Middle frontal gyrus (tissue), 1 donor: ENCODE measurements at regions not wholly inside any gene's neighbourhood (a gene's known extent, or its start where the extent isn't known, plus 50 kb on each side); places are given as distances from the start of the nearest gene placed in this dataset.

Experiments used
- DNase-seq: peaks from one replicate; pipeline ENCODE4 v3.0.0-alpha.2; 2015; ENCODE audit warnings: low spot score; ENCODE audit errors: extremely low spot score

DNA sequence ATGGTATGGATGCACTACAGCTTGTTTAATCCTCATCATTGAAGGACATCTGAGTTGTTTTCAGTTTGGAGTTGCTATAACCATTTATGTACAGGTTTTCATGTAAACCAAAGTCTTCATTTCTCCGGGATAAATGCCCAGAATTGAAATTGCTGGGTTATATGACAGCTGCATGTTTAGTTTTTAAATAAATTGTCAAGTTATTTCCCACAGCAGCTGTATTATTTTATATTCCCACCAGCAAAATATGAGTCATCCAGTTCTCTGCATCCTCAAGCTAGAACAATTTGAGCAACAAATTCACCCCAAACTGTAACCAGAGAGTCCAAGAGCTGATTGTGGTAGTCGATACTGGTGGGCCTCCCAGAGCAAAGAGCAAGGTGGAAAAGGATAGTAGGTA, 125.6 kb upstream of the PRNP start:
- no peak for DNase-seq

DNA sequence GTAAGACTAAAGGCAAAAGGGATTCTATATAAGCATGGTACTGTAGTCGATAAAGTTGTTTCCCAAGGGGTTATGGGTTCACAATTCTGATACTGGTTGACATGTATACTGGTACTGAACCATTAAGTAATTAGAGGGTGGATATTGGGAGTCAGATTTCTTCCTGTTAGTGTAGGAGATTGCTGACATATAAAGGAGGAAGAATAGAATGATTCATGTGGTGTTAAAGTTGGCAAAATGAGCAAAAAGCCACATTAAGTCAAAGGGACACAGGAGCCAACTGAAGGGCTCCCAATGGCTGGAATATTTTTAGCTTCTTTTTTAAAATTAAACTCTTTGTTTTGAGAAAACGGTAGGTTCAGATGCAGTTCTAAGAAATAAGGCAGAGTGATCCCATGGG, 126.3 kb upstream of the PRNP start:
- DNase-seq, result no peak

DNA sequence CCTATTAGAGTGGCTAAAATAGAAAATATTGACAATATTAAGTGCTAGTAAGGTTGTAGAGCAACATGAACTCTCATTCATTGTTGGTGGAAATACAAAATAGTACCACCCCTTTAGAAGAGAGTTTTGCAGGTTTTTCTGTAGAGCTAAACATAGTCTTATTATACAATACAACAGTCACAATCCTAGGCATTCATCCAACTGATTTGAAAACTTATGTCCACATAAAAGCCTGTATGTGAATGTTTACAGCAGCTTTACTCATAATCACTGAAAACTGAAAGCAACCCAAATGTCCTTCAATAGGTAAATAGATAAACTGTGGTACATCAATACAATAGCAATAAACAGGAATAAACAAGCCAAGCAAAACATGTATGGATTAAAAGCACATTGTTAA, 127.2 kb upstream of the PRNP start:
- no peak for DNase-seq

DNA sequence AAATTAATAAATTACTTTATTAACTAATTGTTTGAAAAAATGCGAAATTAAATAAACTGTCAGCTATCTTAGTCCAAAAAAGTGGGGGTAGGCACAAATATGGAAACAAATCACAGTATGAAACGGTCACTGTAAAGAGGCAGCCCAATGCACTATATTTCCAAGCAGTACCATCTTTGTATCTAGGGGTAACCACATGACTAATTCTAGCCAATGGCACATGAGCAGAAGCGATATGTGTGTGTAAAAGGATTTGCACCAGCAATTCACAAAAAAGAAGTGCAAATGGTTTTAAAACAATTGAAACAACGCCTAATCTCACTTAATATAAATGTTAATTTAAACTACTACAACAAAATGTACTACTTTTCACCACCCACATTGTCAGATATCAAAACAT, 129.5 kb upstream of the PRNP start:
- DNase-seq, result no peak

DNA sequence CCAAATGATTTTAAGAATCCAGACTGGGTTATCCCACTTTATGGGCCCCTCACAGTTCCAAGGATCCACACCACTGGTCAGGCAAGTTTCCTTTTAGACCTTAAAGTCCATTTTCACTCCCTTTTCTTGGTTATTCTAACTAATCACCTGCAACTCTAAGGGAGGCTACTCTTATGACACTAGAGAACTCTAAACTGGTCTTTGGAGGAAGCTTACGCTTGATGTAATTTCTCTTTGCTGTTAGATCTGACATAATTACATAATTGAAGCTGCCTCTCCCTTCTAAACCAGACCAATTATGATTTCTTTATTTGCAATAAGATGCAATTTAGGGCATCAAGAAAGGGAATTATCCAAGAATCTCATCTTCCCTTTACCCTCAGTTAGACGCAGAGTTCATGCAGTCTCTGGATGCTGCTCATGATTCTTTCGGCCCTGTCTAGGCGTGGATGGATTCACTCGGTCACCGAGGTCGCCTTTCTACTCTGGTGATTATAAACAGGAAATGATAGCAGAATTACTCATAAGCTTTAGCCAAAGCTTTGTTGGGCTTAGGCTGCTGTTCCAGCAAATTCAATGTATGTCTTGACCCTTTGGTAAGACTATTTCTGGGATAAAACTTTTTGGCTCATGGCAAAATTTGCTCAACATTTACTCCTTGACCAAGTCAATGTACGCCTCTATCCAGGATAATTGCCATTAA, 130.9 kb upstream of the PRNP start:
- DNase-seq, result no peak

DNA sequence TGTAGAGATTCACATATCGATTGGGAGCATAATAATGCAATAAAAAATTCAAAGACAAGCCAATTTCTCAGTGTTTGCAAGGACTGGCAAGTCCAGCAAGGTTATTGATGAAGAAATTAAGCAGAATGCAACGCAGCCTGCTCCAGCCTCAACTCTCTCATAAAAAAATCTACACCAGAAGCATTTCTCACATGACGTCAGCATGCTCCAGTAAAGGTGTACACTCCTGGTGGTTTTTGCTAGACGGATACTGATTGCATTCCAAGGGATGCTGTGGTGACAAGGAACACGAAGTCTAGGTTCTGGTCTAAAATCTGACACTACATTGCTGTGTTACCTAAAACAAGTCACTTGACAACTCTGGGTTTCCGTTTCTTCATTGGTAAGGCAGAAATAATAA, 131.9 kb upstream of the PRNP start:
- no peak for DNase-seq

DNA sequence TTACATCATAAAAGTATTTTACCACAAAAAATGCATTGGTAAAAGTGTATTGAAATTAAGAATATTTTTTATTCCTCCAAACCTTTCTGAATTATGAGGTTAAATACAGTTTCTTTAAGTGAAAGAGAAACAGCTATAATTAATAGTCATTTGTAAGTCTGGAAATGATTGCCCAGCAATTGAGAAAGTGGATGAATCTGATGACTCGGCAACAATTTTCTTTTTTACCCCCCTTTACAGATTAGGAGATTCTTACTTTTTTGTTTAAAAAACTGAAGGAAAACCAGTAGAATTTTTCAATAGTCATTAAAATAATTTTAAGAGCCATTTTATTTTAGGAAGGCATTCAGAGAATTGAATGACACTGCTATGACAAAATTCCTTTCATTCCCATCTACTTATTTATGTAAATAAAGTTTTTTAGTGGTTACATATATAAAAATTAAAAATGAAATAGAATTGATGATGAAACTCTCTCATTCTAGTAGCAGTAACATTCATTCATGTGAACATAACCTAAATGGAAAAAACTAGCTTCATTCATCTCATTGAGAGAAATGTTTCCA, 134.1 kb upstream of the PRNP start:
- no peak for DNase-seq

DNA sequence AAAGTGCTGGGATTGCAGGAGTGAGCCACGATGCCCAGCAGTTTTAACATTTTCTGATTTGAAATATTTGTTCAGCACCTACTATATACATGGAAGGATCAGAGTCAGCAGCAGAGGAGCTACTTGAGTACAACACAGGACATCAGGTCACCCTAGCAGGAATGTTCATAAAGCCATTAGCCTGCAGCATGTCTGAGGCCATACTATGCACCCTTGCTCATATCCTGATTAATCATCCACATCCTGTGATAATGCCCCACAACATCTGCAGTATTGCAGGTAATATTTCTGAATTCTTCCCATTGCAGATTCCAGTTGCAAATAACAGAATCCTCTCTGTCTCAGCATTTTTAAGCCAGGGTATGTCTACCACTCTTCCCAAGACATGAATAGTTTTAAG, 135.5 kb upstream of the PRNP start:
- no peak for DNase-seq

DNA sequence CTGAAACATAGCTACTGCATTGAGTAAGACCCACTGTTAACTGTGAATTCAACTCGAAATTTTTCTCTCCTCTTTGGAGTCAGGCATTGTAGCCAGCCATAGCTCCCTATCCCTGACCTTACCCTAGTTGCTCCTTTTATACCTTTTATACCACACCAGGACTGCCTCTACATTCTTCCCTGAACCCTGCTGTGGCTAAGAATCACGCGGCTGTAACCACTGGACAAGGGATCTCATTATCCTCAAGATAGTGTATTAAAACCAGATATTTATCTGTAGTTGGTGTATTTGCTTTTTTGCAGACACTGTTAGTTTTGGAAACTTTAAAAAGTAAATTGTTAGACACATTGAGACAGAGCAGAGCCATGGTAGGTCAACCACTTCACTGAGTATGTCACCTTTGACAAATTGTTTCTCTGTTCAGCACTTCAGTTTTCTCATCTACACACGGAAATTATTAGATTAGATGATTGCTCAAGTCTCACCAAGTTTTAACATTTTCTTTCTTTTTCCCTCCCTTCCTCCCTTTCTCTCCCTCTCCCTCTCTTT, 136.5 kb upstream of the PRNP start:
- no peak for DNase-seq

DNA sequence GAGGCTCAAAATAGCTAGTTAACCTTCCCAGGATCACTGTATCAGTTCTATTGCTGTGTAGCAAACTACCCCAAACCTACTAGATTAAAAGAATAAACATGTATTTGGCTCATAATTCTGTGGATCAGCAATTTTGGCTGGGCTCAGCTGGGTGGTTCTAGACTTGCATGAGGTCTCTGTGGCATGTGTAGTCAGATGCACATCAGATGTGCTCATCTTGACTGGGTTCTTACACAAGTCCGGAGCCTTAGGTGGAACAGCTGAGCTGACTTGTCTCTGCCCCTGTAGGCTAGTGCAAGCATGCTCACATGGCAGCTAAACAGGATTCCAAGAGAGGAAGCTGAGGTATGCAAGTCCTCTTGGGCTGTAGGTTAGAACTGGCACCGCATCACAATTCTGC, 137.7 kb upstream of the PRNP start:
- DNase-seq, result no peak

DNA sequence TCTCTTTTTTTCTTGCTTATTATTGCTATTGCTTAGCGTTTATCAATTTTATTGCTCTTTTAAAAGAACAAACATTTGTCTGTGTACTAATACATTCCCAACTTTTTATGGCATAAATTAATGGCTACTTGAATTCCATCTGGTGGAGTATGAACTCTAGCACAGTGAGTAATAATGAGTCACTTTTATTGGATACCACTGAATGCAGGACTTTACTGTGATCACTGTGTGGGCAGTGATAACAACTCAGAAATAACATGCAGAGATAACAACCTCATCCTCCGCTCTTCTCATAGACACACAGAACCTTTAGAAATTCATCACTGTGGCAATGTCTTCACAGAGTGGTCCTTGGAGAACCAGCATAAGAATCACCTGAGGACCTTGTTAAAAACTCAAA, 139.5 kb upstream of the PRNP start:
- no peak for DNase-seq

DNA sequence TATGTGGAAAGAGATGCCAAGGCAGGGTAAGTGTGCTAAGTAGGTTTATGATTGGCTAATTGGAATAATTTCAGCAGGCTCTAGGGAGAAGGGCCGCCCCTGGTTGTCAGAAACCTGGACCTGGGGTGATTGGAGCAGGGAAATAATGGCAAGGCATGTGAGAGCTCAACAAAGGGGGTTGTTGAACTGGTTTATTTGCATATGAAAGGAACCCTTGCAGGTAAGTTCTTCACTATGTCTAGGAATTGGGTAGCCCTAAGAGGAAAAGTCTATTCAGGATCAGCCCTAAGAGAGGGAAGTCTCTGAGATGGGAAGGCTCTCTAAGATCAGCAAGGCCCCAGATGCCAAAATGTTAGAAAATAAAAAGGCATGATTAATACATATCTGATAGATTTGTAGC, 139.9 kb upstream of the PRNP start:
- no peak for DNase-seq

DNA sequence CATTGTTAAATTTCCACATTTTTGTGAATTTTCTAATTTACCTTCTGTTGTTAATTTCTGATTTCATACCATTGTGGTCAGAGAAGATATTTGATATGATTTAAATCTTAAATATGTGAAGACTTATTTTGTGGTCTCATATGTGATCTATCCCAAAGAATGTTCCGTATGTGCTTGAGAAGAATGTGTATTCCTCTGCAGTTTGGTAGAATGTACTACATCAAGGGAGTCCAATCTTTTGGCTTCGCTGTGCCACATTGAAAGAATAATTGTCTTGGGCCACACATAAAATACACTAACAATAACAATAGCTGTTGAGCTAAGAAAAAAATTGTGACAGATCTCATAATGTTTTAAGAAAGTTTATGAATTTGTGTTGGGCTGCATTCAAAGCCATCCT, 140.7 kb upstream of the PRNP start:
- DNase-seq, result no peak

DNA sequence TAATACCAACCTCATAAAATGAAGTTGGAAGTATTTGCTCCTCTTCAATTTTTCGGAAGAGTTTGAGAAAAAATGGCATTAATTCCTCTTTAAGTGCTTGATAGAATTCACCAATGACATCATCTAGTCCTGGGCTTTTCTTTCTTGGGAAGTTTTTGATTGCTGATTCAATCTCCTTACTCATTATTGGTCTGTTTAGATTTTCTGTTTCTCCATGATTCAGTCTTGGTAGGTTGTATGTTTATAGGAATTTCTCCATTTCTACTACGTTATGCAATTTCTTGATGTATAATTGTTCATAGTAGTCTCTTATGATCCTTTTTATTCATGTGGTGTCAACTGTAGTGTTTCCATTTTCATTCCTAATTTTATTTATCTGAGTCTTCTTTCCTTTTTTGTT, 141.5 kb upstream of the PRNP start:
- DNase-seq, result no peak

DNA sequence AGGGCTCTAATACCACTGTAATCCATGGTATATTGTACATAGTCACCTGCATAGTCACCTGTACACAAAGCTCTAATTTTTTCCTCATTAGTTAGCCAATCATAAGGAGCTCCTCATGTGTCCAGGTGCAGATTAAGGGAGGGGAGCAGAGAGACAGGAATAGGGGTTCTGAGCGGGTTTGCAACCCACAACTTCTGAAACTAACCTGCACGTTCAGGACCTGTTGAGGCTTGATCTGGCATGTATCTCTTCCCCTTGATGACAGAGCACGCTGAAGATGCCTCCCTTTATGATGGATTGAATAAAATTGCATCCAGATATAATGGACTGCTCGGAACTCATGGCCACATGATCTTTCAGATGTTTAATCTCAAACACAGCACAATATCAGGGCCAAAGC, 144.0 kb upstream of the PRNP start:
- no peak for DNase-seq

DNA sequence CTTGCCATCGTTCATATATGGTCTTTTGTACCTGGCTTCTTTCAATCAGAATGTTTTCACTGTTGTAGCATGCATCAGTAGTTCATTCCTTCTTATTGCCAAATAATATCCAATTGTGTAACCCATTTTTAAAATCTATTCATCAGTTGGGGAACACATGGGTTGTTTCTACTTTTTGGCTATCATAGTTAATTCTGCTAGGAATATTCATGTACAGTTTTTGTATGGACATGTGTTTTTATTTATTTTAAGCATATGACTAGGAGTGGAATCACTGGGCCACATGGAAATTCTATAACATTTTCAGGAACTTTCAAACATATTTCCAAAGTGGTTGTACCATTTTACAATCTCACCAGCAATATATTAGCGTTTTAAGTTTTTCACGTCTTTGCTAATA, 151.9 kb upstream of the PRNP start:
- DNase-seq, result no peak

DNA sequence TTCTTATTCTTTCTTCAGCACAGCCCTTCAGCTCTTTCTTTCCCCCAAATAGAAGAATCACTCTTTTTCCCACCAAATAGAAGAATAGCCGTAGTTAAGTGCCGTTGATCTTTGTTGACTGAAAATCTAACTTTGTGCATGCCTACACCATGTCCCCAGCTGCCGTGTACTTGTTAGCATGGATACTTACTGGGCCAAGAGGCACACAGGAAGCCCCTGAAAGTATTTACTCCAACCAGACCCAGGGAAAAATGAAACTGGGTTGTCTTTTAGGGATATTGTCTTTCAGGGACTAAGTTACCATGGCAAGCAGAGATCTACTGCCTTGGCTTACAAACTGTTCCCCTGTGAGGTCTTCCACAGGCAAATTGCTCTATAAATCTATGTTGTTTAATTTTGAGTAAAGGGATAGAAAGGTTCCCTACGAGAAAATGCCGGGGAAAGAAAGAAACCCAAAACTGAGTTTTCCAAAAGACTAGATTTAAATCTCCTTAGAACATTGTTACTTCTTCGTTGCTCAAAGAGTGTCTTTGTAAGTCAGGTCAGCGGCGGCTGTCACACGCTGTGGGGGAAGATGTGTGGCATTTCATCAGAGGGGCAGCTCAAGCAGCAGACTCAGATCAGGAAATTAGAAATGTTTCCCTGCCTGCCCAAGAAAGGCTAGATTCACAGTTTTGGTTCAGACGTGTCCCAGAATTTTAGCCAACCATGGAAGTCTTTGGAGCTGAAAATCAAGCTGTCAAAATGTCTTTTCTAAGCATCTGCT, 152.7 kb upstream of the PRNP start:
- DNase-seq, result no peak

DNA sequence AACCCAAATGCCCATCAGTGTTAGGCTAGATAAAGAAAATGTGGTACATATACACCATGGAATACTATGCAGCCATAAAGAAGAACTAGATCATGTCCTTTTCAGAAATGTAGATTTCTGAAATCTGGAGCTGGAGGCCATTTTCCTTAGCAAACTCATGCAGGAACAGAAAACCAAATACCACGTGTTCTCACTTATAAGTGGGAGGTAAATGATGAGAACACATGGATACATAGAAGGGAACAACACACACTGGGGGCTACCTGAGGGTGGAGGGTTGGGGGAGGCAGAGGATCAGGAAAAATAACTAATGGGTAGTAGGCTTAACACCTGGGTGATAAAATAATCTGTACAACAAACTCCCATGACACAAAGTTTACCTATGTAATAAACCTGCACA, 153.5 kb upstream of the PRNP start:
- DNase-seq, result no peak

DNA sequence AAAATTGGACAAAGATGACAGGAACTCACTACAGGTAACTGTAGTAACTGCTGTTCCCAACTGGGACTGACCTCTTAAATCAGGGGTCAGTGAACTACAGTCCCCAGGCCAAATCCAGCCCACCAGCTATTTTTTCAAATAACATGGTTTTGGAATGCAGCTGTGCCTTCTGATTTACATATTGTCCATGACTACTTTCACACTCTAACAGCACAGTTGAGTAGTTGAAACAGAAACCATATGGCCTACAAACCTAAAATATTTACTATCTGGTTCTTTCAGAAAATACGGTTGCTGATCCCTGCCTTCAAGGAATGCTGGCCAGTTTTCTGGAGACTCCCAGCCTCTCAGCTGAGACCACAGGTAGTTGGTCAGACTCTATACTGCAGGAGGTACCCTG, 161.5 kb upstream of the PRNP start:
- no peak for DNase-seq

DNA sequence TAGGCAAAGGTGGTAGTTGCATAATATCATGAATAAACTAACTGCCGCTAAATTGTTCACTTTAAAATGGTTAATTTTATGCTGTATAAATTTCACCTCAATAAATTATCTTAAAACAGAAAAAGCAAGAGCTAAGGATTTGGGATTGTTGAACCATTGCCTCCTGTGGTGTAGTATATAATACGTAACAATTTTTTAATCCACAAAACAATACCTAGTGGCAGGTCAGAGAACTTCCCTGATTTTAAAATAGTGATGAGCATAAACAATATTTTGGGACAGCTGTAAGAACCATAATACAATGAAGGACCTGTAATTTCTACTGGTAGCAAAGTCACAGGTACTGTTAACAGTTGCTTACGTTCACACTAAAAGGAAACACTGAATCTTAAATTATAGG, 161.9 kb upstream of the PRNP start:
- no peak for DNase-seq

DNA sequence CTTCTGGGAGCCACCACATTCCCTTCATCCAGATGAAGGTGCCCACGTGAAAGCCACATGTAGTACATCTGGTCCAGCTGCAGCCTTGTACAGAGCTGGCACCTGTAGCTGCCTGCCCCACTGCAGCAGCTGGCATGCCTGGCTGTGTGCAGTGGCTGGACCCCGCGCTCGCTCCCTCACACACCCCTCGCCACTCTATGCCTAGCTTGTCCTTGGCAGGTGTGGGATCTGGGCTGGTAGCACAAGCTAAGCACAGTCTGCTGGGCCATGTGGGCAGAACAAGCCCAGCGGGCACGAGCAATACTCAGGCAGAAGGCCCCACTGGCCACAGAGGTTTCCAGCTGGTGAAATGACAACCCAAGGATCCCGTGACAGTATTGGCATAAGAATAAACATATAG, 163.9 kb upstream of the PRNP start:
- DNase-seq, result no peak

DNA sequence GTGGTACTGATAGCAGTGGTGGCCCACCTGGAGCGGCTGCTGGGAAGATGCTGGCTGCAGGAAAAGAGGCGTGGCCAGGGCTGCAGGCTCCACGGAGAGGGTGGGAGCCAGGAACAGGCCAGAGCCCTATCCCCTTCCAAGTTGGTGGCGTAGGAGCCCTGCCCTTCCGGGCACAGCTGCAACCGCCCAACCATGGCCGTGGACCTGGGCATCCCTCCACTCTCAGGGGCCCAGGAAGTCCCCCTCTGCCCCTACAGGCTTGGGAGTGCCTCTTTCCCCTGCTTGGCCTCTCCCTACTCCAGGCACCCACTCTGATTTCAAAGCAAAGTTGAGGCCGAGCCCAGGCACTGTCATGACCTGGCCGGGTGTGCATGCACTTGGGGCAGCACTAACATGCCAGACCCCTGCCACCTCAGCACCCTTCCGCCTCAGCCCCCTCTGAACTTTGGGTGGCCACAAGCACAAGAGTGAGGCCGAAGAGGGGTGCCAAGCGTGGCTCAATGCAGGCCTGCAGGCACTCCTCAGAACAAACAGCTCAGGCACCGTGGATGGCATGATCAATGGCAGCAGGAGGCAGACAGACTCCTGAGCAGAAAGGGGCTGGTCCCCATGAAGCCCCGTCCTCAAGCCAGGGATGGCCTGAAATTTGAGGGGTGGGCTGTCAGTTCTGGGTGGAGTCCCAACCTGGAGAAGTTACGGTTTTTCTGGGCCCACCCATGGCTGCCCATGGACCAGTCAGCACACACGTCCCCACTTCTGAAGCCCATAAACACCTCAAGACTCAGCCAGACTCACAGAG, 164.9 kb upstream of the PRNP start:
- no peak for DNase-seq
